ENCODE measurements at regions not wholly inside any gene's neighbourhood (a gene's known extent, or its start where the extent isn't known, plus 50 kb on each side); places are given as distances from the start of the nearest gene placed in this dataset.

GRCh38 chr7:46809886-46810285, 772.0 kb downstream of the TNS3 start:
- no peak for TF ChIP-seq GATA2 (IDR thresholded peaks at IDR 0.05; ENCODE audit: low read depth, low read length)
- no peak for TF ChIP-seq GATA3 (IDR thresholded peaks at IDR 0.05; ENCODE audit: low read depth, low read length)

- TF ChIP-seq GATA3 (IDR thresholded peaks at IDR 0.05; ENCODE audit: low read depth, low read length) (no peak), GATA2 (IDR thresholded peaks at IDR 0.05; ENCODE audit: low read depth, low read length) (no peak)
Measured at GRCh38 chr7:46806856-46807255, 775.1 kb downstream of the TNS3 start.

- no peak for TF ChIP-seq GATA3 (IDR thresholded peaks at IDR 0.05; ENCODE audit: low read depth, low read length)
- TF ChIP-seq GATA2 (IDR thresholded peaks at IDR 0.05; ENCODE audit: low read depth, low read length) = no peak
Measured at GRCh38 chr7:46802479-46802878, 779.4 kb downstream of the TNS3 start.

GRCh38 chr7:46791188-46791587, 790.7 kb downstream of the TNS3 start:
- TF ChIP-seq GATA2 (IDR thresholded peaks at IDR 0.05; ENCODE audit: low read depth, low read length) (no peak), GATA3 (IDR thresholded peaks at IDR 0.05; ENCODE audit: low read depth, low read length) (no peak)

GRCh38 chr7:46786995-46787394, 794.9 kb downstream of the TNS3 start:
- TF ChIP-seq GATA3 (IDR thresholded peaks at IDR 0.05; ENCODE audit: low read depth, low read length) (no peak), GATA2 (IDR thresholded peaks at IDR 0.05; ENCODE audit: low read depth, low read length) (no peak)

- TF ChIP-seq GATA3 (IDR thresholded peaks at IDR 0.05; ENCODE audit: low read depth, low read length) (no peak), GATA2 (IDR thresholded peaks at IDR 0.05; ENCODE audit: low read depth, low read length) (no peak)
Measured at GRCh38 chr7:46786221-46786954, 795.5 kb downstream of the TNS3 start.

- TF ChIP-seq GATA3 (IDR thresholded peaks at IDR 0.05; ENCODE audit: low read depth, low read length) = no peak
- TF ChIP-seq GATA2 (IDR thresholded peaks at IDR 0.05; ENCODE audit: low read depth, low read length) = no peak
Measured at GRCh38 chr7:46784732-46785131, 797.2 kb downstream of the TNS3 start.

DNA sequence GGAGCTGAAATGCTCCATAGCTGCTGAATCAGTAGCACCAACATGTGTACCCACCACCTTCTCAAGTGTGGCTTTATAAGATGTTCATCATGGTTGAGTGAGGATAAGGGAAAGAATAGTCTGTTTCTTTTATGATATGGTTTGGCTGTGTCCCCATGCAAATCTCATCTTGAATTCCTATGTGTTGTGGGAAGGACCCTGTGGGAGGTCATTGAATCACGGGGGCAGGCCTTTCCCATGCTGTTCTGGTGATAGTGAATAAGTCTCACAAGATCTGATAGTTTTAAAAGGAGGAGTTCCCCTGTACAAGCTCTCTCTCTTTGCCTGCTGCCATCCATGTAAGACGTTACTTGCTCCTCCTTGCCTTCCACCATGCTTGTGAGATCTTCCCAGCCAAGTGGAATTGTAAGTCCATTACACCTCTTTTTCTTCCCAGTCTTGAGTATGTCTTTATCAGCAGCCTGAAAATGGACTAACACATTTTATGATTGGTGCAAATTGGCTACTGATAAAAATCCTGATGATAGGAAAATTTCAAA, 799.9 kb downstream of the TNS3 start:
- TF ChIP-seq GATA3 (IDR thresholded peaks at IDR 0.05; ENCODE audit: low read depth, low read length) (no peak), GATA2 (IDR thresholded peaks at IDR 0.05; ENCODE audit: low read depth, low read length) (no peak)

GRCh38 chr7:46776790-46777189, 805.1 kb downstream of the TNS3 start:
- TF ChIP-seq GATA3 (IDR thresholded peaks at IDR 0.05; ENCODE audit: low read depth, low read length) (no peak), GATA2 (IDR thresholded peaks at IDR 0.05; ENCODE audit: low read depth, low read length) (no peak)

DNA sequence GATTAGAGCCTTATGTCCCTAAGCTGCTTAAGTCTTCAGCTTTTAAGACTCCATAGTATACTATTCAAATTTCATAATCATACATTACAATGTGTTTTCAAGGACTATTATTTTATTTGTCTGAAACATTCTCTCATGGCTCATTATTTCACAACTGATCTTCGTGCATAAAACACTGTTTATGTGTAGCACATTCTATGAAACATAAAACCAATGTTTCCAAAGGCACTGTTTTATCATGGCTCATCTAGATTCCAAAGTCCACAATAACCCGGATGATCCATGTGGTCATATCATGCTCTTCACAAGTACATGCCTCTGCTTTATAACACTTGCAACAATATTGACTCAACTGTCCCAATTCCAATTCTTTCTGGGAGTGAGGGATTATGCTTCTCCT, 806.1 kb downstream of the TNS3 start:
- TF ChIP-seq GATA2 (IDR thresholded peaks at IDR 0.05; ENCODE audit: low read depth, low read length) = no peak
- TF ChIP-seq GATA3 (IDR thresholded peaks at IDR 0.05; ENCODE audit: low read depth, low read length) = no peak

DNA sequence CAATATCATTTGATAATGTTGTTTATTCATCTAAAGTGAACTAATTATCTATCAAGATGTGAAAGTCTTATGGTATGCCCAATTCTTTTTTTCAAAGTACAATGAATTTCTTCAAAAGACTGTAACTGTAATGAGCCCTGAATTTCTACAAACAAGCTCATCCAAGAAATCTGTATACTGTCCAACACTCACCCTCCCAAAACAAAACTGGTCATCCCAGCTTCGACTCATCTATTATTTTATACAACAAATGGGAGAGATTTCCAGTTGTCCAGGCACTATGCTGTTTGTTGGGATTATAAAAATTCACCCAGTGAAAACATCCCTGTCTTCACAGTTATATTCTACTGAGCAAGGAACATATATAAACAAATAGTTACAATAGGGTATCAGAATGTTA, 806.9 kb downstream of the TNS3 start:
- no peak for TF ChIP-seq GATA3 (IDR thresholded peaks at IDR 0.05; ENCODE audit: low read depth, low read length)
- no peak for TF ChIP-seq GATA2 (IDR thresholded peaks at IDR 0.05; ENCODE audit: low read depth, low read length)

GRCh38 chr7:46774515-46774914, 807.4 kb downstream of the TNS3 start:
- TF ChIP-seq GATA2 (IDR thresholded peaks at IDR 0.05; ENCODE audit: low read depth, low read length) = no peak
- TF ChIP-seq GATA3 (IDR thresholded peaks at IDR 0.05; ENCODE audit: low read depth, low read length) = no peak

DNA sequence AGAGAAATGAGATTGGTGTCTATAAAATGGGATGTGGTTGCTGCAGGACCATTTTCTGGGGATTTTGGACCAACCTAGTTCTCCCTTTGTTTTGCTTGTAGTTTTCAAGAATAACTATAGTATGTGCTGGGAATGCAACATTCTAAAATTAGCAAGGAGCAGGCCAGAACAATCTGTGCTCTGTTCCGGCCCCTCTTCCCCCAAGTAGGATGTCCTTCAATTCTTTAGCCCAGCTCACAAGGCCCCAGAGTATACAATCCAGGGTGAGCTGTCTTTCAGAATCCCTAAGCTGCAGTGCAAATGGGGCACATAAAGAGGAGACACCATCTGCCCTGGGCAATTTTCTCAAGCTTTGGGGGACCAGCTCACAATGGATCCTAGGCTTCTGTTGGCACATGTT, 809.1 kb downstream of the TNS3 start:
- TF ChIP-seq GATA2 (IDR thresholded peaks at IDR 0.05; ENCODE audit: low read depth, low read length) (no peak), GATA3 (IDR thresholded peaks at IDR 0.05; ENCODE audit: low read depth, low read length) (no peak)

- TF ChIP-seq GATA2 (IDR thresholded peaks at IDR 0.05; ENCODE audit: low read depth, low read length) (no peak), GATA3 (IDR thresholded peaks at IDR 0.05; ENCODE audit: low read depth, low read length) (no peak)
Measured at GRCh38 chr7:46767071-46767470, 814.8 kb downstream of the TNS3 start.

DNA sequence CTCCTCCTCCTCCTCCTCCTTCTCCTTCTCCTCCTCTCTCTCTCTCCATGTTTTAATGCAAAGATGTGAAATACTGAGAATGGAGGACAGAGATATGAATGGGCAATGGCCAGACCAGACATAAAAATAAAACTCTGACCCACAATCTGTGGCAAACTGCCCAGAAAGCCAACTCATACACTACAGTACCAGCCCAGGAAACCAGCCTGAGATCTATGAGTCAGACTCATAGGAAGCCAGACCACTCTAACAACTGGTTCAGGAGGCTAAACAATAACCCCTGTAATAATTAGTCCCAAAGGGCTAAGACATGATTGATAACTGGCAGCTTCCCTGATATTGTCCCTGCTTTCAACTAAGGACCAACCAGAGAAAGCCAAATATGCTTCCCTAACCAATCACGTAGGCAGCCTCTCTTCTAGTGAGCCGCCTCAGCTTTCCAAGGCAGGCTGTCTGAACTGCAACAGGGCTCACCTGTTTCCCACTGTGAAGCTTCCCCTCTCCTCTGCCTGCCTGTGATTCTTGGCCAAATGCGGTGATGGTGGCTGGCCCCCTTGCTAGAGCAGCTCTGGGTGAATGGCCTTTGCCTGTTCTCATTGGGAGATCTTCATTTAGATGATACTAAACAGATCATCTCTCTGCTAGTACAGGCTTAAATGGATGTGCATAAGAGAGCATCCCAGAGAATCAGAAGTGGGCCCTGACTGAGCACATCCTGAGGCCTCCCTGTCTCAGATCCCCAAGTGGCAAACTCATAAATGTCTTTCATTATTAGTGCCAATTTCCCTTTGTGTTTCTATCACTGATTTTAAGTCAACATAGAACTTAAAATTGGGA, 817.6 kb downstream of the TNS3 start:
- TF ChIP-seq GATA2 (IDR thresholded peaks at IDR 0.05; ENCODE audit: low read depth, low read length) (no peak), GATA3 (IDR thresholded peaks at IDR 0.05; ENCODE audit: low read depth, low read length) (no peak)

All from SH-SY5Y (cell line).